Vagina (tissue), 2 donors: ENCODE measurements at regions not wholly inside any gene's neighbourhood (a gene's known extent, or its start where the extent isn't known, plus 50 kb on each side); places are given as distances from the start of the nearest gene placed in this dataset.

Experiments used
- DNase-seq, 2 donors: peaks; one replicate each; pipeline ENCODE4 v3.0.0-alpha.2; 2017; ENCODE audit errors: extremely low spot score in 2 of 2
- H3K27ac ChIP-seq: fragments of 200-600 bp; sonication (generic); one replicate; pipeline ENCODE4 v1.5.1; 2019
- H3K27me3 ChIP-seq: fragments of 200-600 bp; sonication (generic); one replicate; pipeline ENCODE4 v1.5.1; 2019
- H3K36me3 ChIP-seq, 2 donors: fragments of 200-600 bp; sonication (generic); one replicate each; pipeline ENCODE4 v1.5.1; 2017 to 2019
- H3K4me1 ChIP-seq: fragments of 200-600 bp; sonication (generic); one replicate; pipeline ENCODE4 v1.5.1; 2019
- H3K4me3 ChIP-seq, 2 donors: fragments of 200-600 bp; sonication (generic); 1 replicate in 1 of 2; 2 replicates in 1 of 2; pipeline ENCODE4 v1.5.1; 2016 to 2019
- H3K9me3 ChIP-seq: fragments of 200-600 bp; sonication (generic); one replicate; pipeline ENCODE4 v1.5.1; 2019
- POLR2A ChIP-seq, 2 donors: fragments of 450-650 bp; IDR thresholded peaks; one replicate each; pipeline ENCODE4 v1.6.1; 2017; ENCODE audit warnings: antibody characterized with exemption in 2 of 2, mild to moderate bottlenecking in 2 of 2, moderate library complexity in 2 of 2
- POLR2AphosphoS5 ChIP-seq, 2 donors: sonication (generic); formaldehyde crosslinking; IDR thresholded peaks; one replicate each; pipeline ENCODE4 v1.9.0; 2017; ENCODE audit warnings: antibody characterized with exemption in 2 of 2, mild to moderate bottlenecking in 2 of 2, low read depth in 1 of 2; ENCODE audit not compliant: insufficient read depth in 1 of 2
- intact Hi-C: fragments of 100-400 bp; cut with DNase I; formaldehyde crosslinking; loops from one replicate; pipeline ENCODE4 v1.15.1; 2023
- TF ChIP-seq, protein P1 (sequence below), 3 experiments: fragments of 450-650 bp in 2 of 3; fragments of 200-600 bp in 1 of 3; sonication (generic) in 1 of 3; IDR thresholded peaks; one replicate each; pipeline ENCODE4 v1.5.1; 2017 to 2019; ENCODE audit warnings: antibody characterized with exemption in 3 of 3, mild to moderate bottlenecking in 2 of 3, moderate library complexity in 2 of 3

DNA sequence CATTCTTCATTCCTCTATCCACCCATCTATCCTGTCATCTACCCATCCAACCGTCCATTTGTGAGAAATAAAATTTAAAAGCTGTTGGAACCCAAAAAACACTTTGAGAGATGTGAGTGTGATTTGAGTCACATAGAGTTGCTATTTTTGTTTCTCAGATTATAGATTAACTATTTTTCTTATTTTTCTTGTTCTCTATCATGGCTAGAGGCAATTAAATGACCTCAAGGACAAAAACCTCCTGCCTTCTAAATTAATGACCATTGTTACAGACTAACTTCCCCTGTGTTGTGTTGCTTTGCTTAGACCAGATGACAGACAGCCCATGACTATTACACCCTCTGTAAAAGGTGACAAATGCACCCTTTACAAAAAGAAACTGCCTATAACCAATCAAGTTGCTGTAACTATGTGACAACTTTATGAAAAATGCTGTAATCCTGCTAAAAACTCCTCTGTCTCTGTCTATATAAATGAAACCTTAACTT, 207.9 kb upstream of the CXCR4 start:
- no peak overlapping the region for H3K27ac ChIP-seq
- H3K36me3 ChIP-seq: no peaks in the 10 kb centered on the region
- H3K27me3 ChIP-seq: no peaks in the 10 kb centered on the region
- no peak for DNase-seq
- H3K4me3 ChIP-seq: no peak overlapping the region
- TF ChIP-seq POLR2AphosphoS5 (IDR thresholded peaks at IDR 0.05; ENCODE audit: insufficient read depth in 1 of 2, low read depth in 1 of 2) (no peak), POLR2A (IDR thresholded peaks at IDR 0.05) (no peak)
- TF ChIP-seq, protein P1, sequence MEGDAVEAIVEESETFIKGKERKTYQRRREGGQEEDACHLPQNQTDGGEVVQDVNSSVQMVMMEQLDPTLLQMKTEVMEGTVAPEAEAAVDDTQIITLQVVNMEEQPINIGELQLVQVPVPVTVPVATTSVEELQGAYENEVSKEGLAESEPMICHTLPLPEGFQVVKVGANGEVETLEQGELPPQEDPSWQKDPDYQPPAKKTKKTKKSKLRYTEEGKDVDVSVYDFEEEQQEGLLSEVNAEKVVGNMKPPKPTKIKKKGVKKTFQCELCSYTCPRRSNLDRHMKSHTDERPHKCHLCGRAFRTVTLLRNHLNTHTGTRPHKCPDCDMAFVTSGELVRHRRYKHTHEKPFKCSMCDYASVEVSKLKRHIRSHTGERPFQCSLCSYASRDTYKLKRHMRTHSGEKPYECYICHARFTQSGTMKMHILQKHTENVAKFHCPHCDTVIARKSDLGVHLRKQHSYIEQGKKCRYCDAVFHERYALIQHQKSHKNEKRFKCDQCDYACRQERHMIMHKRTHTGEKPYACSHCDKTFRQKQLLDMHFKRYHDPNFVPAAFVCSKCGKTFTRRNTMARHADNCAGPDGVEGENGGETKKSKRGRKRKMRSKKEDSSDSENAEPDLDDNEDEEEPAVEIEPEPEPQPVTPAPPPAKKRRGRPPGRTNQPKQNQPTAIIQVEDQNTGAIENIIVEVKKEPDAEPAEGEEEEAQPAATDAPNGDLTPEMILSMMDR (IDR thresholded peaks at IDR 0.05): no peak
- H3K9me3 ChIP-seq: no peaks in the 10 kb centered on the region
- H3K4me1 ChIP-seq: no peaks in the 10 kb centered on the region
- intact Hi-C loops: no loop called here

DNA sequence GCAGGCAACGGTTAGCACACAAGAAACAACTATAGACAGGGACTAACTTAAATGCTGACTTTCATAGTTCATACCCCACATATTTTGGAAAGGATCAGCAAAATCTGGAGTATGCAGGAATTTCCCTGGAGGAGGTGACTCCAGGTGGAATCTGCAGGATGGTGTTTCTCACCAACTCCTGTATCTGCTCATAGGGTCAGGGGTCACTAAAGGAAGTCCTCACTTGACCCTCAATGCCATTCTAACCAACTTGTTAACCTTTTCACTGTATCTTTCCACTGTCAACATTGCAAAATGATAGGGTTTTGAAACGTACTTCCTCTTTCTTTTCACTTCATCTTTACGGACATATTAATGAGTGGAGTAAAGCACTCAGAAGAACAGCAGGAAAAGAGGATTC, 207.0 kb upstream of the CXCR4 start:
- Histone ChIP-seq H3K36me3 (no peaks in the 10 kb centered on the region), H3K4me3 (no peak overlapping the region), H3K27ac (no peak overlapping the region), H3K27me3 (no peaks in the 10 kb centered on the region), H3K4me1 (no peaks in the 10 kb centered on the region), H3K9me3 (no peaks in the 10 kb centered on the region)
- no peak for DNase-seq
- intact Hi-C loops: no loop called here
- TF ChIP-seq POLR2AphosphoS5 (IDR thresholded peaks at IDR 0.05; ENCODE audit: insufficient read depth in 1 of 2, low read depth in 1 of 2) (no peak), POLR2A (IDR thresholded peaks at IDR 0.05) (no peak)

DNA sequence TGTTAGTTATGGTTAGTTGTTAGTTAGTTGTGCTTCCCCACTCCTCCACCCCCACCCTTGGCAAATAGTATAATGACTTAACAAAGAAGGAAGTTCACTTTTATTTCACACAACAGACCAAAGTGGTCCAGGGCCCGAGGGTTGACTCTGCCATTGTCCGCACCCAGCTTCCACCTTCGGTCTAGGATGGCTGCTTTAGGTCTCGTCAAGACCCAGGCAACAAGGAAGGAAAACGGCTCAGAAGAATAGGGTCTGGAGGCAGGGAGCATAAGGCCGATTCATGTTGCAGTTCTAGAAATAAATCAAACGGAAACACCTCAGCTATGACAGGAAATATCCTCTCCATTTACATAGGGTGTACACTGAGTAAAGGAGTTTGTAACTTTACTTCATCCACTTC, 206.0 kb upstream of the CXCR4 start:
- no peaks in the 10 kb centered on the region for H3K27me3 ChIP-seq
- H3K4me1 ChIP-seq: no peaks in the 10 kb centered on the region
- H3K36me3 ChIP-seq: no peaks in the 10 kb centered on the region
- H3K27ac ChIP-seq: no peak overlapping the region
- TF ChIP-seq POLR2AphosphoS5 (IDR thresholded peaks at IDR 0.05; ENCODE audit: insufficient read depth in 1 of 2, low read depth in 1 of 2): no peak
- TF ChIP-seq POLR2A (IDR thresholded peaks at IDR 0.05): no peak
- TF ChIP-seq, protein P1 (IDR thresholded peaks at IDR 0.05): no peak
- H3K4me3 ChIP-seq: no peak overlapping the region
- no peaks in the 10 kb centered on the region for H3K9me3 ChIP-seq
- DNase-seq: no peak
- intact Hi-C loops: no loop called here

DNA sequence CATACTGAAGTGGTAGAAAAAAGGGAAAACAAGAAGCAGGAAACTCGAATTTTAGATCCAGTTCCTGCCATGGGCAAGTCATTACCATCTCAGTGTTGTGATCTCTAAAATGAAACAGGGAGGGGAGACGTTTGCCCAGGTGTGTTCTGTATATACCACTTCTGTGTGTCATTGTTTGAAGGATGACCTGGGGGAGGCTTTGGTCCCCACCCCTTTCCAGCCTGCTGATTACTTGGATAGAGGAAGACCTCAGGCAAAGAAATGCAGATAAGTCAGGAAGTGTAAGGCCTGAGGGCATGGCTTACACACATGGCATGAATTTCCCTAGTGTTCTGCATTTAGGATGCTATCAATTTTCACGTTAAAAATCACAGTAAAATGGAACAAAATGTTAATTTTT, 205.2 kb upstream of the CXCR4 start:
- intact Hi-C loops: no loop called here
- Histone ChIP-seq H3K9me3 (no peaks in the 10 kb centered on the region), H3K36me3 (no peaks in the 10 kb centered on the region), H3K27ac (no peak overlapping the region), H3K4me3 (no peak overlapping the region), H3K27me3 (no peaks in the 10 kb centered on the region), H3K4me1 (no peaks in the 10 kb centered on the region)
- TF ChIP-seq POLR2AphosphoS5 (IDR thresholded peaks at IDR 0.05; ENCODE audit: insufficient read depth in 1 of 2, low read depth in 1 of 2) (no peak), POLR2A (IDR thresholded peaks at IDR 0.05) (no peak)
- TF ChIP-seq, protein P1 (IDR thresholded peaks at IDR 0.05): no peak
- no peak for DNase-seq

DNA sequence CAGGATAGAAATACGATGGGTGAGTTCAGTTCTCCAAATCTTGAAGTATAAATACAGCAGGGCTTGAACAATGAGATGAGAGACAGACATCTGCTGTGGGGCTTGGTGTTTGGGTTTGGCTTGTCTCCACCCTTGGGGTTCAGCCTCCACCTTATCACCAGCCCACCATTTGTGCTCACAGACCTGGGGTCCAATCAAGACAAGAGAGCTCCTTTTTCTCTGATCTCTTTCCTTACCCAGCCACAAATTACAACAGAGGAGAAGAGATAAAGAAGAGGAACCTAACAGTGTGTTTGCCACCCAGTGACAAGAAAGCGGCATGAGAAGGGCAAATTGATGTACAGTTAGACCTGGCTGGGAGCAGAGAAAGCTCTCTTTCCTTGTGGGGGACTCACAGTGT, 204.5 kb upstream of the CXCR4 start:
- Histone ChIP-seq H3K27ac (no peak overlapping the region), H3K27me3 (no peaks in the 10 kb centered on the region), H3K36me3 (no peaks in the 10 kb centered on the region), H3K4me3 (no peak overlapping the region), H3K9me3 (no peaks in the 10 kb centered on the region), H3K4me1 (no peaks in the 10 kb centered on the region)
- intact Hi-C loops: no loop called here
- TF ChIP-seq, protein P1 (IDR thresholded peaks at IDR 0.05): no peak
- no peak for TF ChIP-seq POLR2AphosphoS5 (IDR thresholded peaks at IDR 0.05; ENCODE audit: insufficient read depth in 1 of 2, low read depth in 1 of 2)
- no peak for TF ChIP-seq POLR2A (IDR thresholded peaks at IDR 0.05)
- no peak for DNase-seq
